GM12878 (cell line): ENCODE measurements at regions not wholly inside any gene's neighbourhood (a gene's known extent, or its start where the extent isn't known, plus 50 kb on each side); places are given as distances from the start of the nearest gene placed in this dataset.

Experiments used
- ATAC-seq: fragments of 200-7000 bp; cut with Tn5 transposase; 3 replicates; pipeline ENCODE4 v1.9.1; 2020; ENCODE audit warnings: mild to moderate bottlenecking, moderate library complexity
- BruUV-seq: library from RNA; stranded (reverse); fragments of 400-500 nt; replicated peaks from 2 replicates; lab custom pipeline; 2021; lab: Mats Ljungman, UMichigan
- CTCF ChIA-PET: fragments of 300-600 bp; sonication (Branson Sonifier 250); formaldehyde crosslinking; extraction: SDS; loops from one replicate; lab custom pipeline; 2021; ENCODE audit warnings: inconsistent platforms; lab: Yijun Ruan, JAX
- POLR2A ChIA-PET: fragments of 350-600 bp; formaldehyde crosslinking; extraction: SDS; loops from one replicate; lab custom pipeline; 2021; ENCODE audit warnings: inconsistent platforms; lab: Charles Lee
- RAD21 ChIA-PET: fragments of 300-600 bp; sonication (Branson Sonifier 250); formaldehyde crosslinking; loops from one replicate; lab custom pipeline; 2023; ENCODE audit warnings: antibody characterized with exemption; ENCODE audit not compliant: unreplicated experiment; lab: Charles Lee
- SMC1A ChIA-PET: fragments of 300-600 bp; sonication (Branson Sonifier 250); formaldehyde crosslinking; loops from one replicate; lab custom pipeline; 2023; ENCODE audit not compliant: unreplicated experiment, uncharacterized antibody; lab: Charles Lee
- DNase-seq: peaks from one replicate; pipeline ENCODE4 v3.0.0-alpha.2; 2011; ENCODE audit warnings: low read depth, low spot score
- FAIRE-seq: peaks from 3 replicates; lab custom pipeline; 2011; peaks lifted over from hg19 to GRCh38; lab: Jason Lieb, UNC
- H2AFZ ChIP-seq: 2 replicates; pipeline ENCODE4 v1.6.0; 2011; ENCODE audit warnings: low read depth, low read length, control low read depth; ENCODE audit not compliant: control insufficient read depth
- H3K27ac ChIP-seq: 2 replicates; pipeline ENCODE4 v1.5.1; 2011; ENCODE audit warnings: control low read depth; ENCODE audit not compliant: control insufficient read depth, insufficient read depth
- H3K27me3 ChIP-seq, 2 experiments: replicated peaks in 1 of 2; 2 replicates each; pipeline versions ENCODE4 v1.6.0 to v1.6.1; 2011; ENCODE audit warnings: low read length in 1 of 2; ENCODE audit not compliant: control insufficient read depth in 2 of 2, insufficient read depth in 2 of 2
- H3K36me3 ChIP-seq, 2 experiments: 2 replicates each; pipeline ENCODE4 v1.5.1; 2011; ENCODE audit warnings: low read length in 1 of 2; ENCODE audit not compliant: control insufficient read depth in 2 of 2, insufficient read depth in 2 of 2
- H3K4me1 ChIP-seq: 2 replicates; pipeline ENCODE4 v1.6.1; 2011; ENCODE audit warnings: mild to moderate bottlenecking, low read length, moderate library complexity, mixed read lengths; ENCODE audit not compliant: control insufficient read depth, insufficient read depth
- H3K4me2 ChIP-seq: 2 replicates; pipeline ENCODE4 v1.6.0; 2011; ENCODE audit warnings: control low read depth; ENCODE audit not compliant: control insufficient read depth, insufficient read depth
- H3K4me3 ChIP-seq: fragments of 200-600 bp; sonication (generic); 2 replicates; pipeline ENCODE4 v1.5.1; 2016
- H3K79me2 ChIP-seq: 2 replicates; pipeline ENCODE4 v1.6.0; 2011; ENCODE audit warnings: low read length; ENCODE audit not compliant: control insufficient read depth, insufficient read depth
- H3K9ac ChIP-seq: 2 replicates; pipeline ENCODE4 v1.8.0; 2011; ENCODE audit warnings: low read length, control low read depth, mixed read lengths; ENCODE audit not compliant: control insufficient read depth, insufficient read depth
- H3K9me3 ChIP-seq: replicated peaks from 3 replicates; pipeline ENCODE4 v1.5.1; 2011; ENCODE audit warnings: mild to moderate bottlenecking, low read length; ENCODE audit not compliant: control insufficient read depth, insufficient read depth
- H4K20me1 ChIP-seq: 2 replicates; pipeline ENCODE4 v1.6.0; 2011; ENCODE audit not compliant: control insufficient read depth, insufficient read depth
- CEBPB ChIP-seq, 2 experiments: fragments of 150-350 bp in 1 of 2; IDR thresholded peaks; 2 replicates each; pipeline ENCODE4 v1.6.1; 2012 to 2014; ENCODE audit warnings: low read depth in 2 of 2, low read length in 2 of 2, borderline replicate concordance in 1 of 2, inconsistent platforms in 1 of 2
- CHD1 ChIP-seq: IDR thresholded peaks from 2 replicates; pipeline ENCODE4 v1.6.1; 2012; ENCODE audit warnings: low read depth, low read length, improper control_type of control experiment
- CHD2 ChIP-seq: IDR thresholded peaks from 2 replicates; pipeline ENCODE4 v1.6.1; 2011; ENCODE audit warnings: low read depth, low read length, improper control_type of control experiment, borderline replicate concordance
- CREM ChIP-seq: IDR thresholded peaks from 2 replicates; pipeline ENCODE4 v1.6.1; 2014; ENCODE audit warnings: antibody characterized with exemption, low read depth
- HCFC1 ChIP-seq: fragments of 150-350 bp; IDR thresholded peaks from 2 replicates; pipeline ENCODE4 v1.6.1; 2014; ENCODE audit warnings: low read length
- HDAC2 ChIP-seq: fragments of 200-600 bp; sonication (generic); IDR thresholded peaks from 2 replicates; pipeline ENCODE4 v1.6.1; 2017
- HDGF ChIP-seq: fragments of 450-650 bp; IDR thresholded peaks from 2 replicates; pipeline ENCODE4 v1.6.1; 2016; ENCODE audit warnings: antibody characterized with exemption
- MTA3 ChIP-seq: IDR thresholded peaks from 2 replicates; pipeline ENCODE4 v1.6.1; 2012; ENCODE audit warnings: low read length, inconsistent platforms, borderline replicate concordance
- RUNX3 ChIP-seq: IDR thresholded peaks from 2 replicates; pipeline ENCODE4 v1.6.1; 2012; ENCODE audit warnings: low read length, inconsistent platforms
- SIN3A ChIP-seq: IDR thresholded peaks from 2 replicates; pipeline ENCODE4 v1.6.1; 2012; ENCODE audit warnings: low read depth, low read length, improper control_type of control experiment
- SMAD5 ChIP-seq: IDR thresholded peaks from 2 replicates; pipeline ENCODE4 v1.6.1; 2016; ENCODE audit warnings: antibody characterized with exemption, low read depth
- STAT3 ChIP-seq: IDR thresholded peaks from 2 replicates; pipeline ENCODE4 v1.6.1; 2011; ENCODE audit warnings: low read depth, low read length, improper control_type of control experiment
- TCF7 ChIP-seq: IDR thresholded peaks from 2 replicates; pipeline ENCODE4 v1.6.1; 2014; ENCODE audit warnings: antibody characterized with exemption, borderline replicate concordance
- ZNF384 ChIP-seq: IDR thresholded peaks from 2 replicates; pipeline ENCODE4 v1.6.1; 2012; ENCODE audit warnings: low read depth, mild to moderate bottlenecking, low read length, improper control_type of control experiment, borderline replicate concordance
- ZZZ3 ChIP-seq: IDR thresholded peaks from 2 replicates; pipeline ENCODE4 v1.6.1; 2011; ENCODE audit warnings: low read depth; ENCODE audit not compliant: control insufficient read depth, insufficient read length
- WGBS: methylation state at CpG from one replicate; pipeline ENCODE4 v1.1.6; 2016; ENCODE audit warnings: low lambda C conversion rate; ENCODE audit not compliant: insufficient replicate concordance, insufficient coverage; ENCODE audit errors: missing lambda C conversion rate; 5-methylcytosine and 5-hydroxymethylcytosine counted together
- in situ Hi-C: fragments of 300-500 bp; cut with MboI; formaldehyde crosslinking; loops from 9 replicates; pipeline ENCODE4 v1.14.3; 2018; ENCODE audit warnings: mixed read lengths
- intact Hi-C: fragments of 100-400 bp; cut with micrococcal nuclease; formaldehyde crosslinking; loops from one replicate; pipeline ENCODE4 v1.14.2; 2022; ENCODE audit not compliant: unreplicated experiment
- TF ChIP-seq, protein P1 (sequence below): fragments of 450-650 bp; formaldehyde crosslinking; IDR thresholded peaks from 2 replicates; pipeline ENCODE4 v1.4.0; 2022; ENCODE audit warnings: mild to moderate bottlenecking, moderate library complexity
- TF ChIP-seq, protein P2 (sequence below): fragments of 450-650 bp; IDR thresholded peaks from 2 replicates; pipeline ENCODE4 v1.6.1; 2018; ENCODE audit warnings: mild to moderate bottlenecking, low read depth, moderate library complexity; ENCODE audit not compliant: partially characterized antibody
- TF ChIP-seq, protein P3 (sequence below): fragments of 450-650 bp; IDR thresholded peaks from 2 replicates; pipeline ENCODE4 v1.6.1; 2016; ENCODE audit warnings: mild to moderate bottlenecking
- TF ChIP-seq, protein P4 (sequence below): IDR thresholded peaks from 2 replicates; pipeline ENCODE4 v1.6.1; 2011; ENCODE audit warnings: borderline replicate concordance, low read depth, mild to moderate bottlenecking, moderate library complexity, low read length; ENCODE audit not compliant: insufficient read depth, poor library complexity, severe bottlenecking

DNA sequence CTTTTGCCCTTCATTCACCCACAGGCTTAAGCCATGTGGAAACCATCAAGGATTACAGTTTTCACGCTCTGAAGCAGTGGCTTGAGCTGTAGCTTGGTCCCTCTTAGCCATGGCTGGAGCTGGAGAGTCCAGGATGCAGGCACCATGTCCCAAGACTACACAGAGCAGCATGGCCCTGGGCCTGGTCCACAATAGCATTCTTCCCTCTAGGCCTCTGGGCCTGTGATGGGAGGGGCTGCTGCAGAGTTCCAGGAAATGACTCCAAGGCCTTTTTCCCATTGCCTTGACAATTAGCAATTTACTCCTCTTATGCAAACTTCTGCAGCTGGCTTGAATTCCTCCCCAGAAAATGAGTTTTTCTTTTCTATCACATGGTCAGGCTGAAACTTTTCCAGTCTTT, 211.3 kb downstream of the RERGL start:
- H2AFZ ChIP-seq: no peak overlapping the region
- no peaks in the 10 kb centered on the region for H3K9me3 ChIP-seq
- intact Hi-C loops: no loop called here
- TF ChIP-seq, protein P1, sequence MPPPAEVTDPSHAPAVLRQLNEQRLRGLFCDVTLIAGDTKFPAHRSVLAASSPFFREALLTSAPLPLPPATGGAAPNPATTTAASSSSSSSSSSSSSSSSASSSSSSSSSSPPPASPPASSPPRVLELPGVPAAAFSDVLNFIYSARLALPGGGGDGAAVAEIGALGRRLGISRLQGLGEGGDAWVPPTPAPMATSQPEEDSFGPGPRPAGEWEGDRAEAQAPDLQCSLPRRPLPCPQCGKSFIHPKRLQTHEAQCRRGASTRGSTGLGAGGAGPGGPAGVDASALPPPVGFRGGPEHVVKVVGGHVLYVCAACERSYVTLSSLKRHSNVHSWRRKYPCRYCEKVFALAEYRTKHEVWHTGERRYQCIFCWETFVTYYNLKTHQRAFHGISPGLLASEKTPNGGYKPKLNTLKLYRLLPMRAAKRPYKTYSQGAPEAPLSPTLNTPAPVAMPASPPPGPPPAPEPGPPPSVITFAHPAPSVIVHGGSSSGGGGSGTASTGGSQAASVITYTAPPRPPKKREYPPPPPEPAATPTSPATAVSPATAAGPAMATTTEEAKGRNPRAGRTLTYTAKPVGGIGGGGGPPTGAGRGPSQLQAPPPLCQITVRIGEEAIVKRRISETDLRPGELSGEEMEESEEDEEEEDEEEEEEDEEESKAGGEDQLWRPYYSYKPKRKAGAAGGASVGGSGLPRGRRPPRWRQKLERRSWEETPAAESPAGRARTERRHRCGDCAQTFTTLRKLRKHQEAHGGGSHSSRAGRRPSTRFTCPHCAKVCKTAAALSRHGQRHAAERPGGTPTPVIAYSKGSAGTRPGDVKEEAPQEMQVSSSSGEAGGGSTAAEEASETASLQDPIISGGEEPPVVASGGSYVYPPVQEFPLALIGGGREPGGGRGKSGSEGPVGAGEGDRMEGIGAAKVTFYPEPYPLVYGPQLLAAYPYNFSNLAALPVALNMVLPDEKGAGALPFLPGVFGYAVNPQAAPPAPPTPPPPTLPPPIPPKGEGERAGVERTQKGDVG (CRISPR knock-in tag): no peak
- no peak for TF ChIP-seq CHD1
- TF ChIP-seq CEBPB (IDR thresholded peaks at IDR 0.05; ENCODE audit: borderline replicate concordance in 1 of 2, low read depth in 2 of 2, low read length in 2 of 2): no peak
- no peak for TF ChIP-seq STAT3
- no peak for TF ChIP-seq CREM
- no peak for TF ChIP-seq ZZZ3
- no peak for TF ChIP-seq HDAC2
- TF ChIP-seq ZNF384: no peak
- no peak for TF ChIP-seq HCFC1
- no peak for TF ChIP-seq RUNX3
- TF ChIP-seq, protein P2, sequence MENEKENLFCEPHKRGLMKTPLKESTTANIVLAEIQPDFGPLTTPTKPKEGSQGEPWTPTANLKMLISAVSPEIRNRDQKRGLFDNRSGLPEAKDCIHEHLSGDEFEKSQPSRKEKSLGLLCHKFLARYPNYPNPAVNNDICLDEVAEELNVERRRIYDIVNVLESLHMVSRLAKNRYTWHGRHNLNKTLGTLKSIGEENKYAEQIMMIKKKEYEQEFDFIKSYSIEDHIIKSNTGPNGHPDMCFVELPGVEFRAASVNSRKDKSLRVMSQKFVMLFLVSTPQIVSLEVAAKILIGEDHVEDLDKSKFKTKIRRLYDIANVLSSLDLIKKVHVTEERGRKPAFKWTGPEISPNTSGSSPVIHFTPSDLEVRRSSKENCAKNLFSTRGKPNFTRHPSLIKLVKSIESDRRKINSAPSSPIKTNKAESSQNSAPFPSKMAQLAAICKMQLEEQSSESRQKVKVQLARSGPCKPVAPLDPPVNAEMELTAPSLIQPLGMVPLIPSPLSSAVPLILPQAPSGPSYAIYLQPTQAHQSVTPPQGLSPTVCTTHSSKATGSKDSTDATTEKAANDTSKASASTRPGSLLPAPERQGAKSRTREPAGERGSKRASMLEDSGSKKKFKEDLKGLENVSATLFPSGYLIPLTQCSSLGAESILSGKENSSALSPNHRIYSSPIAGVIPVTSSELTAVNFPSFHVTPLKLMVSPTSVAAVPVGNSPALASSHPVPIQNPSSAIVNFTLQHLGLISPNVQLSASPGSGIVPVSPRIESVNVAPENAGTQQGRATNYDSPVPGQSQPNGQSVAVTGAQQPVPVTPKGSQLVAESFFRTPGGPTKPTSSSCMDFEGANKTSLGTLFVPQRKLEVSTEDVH: no peak
- no peak for TF ChIP-seq HDGF
- TF ChIP-seq SIN3A: no peak
- no peak for TF ChIP-seq CHD2
- TF ChIP-seq, protein P3, sequence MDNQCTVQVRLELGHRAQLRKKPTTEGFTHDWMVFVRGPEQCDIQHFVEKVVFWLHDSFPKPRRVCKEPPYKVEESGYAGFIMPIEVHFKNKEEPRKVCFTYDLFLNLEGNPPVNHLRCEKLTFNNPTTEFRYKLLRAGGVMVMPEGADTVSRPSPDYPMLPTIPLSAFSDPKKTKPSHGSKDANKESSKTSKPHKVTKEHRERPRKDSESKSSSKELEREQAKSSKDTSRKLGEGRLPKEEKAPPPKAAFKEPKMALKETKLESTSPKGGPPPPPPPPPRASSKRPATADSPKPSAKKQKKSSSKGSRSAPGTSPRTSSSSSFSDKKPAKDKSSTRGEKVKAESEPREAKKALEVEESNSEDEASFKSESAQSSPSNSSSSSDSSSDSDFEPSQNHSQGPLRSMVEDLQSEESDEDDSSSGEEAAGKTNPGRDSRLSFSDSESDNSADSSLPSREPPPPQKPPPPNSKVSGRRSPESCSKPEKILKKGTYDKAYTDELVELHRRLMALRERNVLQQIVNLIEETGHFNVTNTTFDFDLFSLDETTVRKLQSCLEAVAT: no peak
- TF ChIP-seq MTA3: no peak
- TF ChIP-seq, protein P4, sequence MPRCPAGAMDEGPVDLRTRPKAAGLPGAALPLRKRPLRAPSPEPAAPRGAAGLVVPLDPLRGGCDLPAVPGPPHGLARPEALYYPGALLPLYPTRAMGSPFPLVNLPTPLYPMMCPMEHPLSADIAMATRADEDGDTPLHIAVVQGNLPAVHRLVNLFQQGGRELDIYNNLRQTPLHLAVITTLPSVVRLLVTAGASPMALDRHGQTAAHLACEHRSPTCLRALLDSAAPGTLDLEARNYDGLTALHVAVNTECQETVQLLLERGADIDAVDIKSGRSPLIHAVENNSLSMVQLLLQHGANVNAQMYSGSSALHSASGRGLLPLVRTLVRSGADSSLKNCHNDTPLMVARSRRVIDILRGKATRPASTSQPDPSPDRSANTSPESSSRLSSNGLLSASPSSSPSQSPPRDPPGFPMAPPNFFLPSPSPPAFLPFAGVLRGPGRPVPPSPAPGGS: no peak
- no peak for TF ChIP-seq TCF7
- no peak for TF ChIP-seq SMAD5
- no peaks in the 10 kb centered on the region for H3K79me2 ChIP-seq
- no peak overlapping the region for H3K9ac ChIP-seq
- no peak overlapping the region for H3K4me2 ChIP-seq
- DNase-seq (no peak), FAIRE-seq (no peak), ATAC-seq (no peak)
- H3K4me1 ChIP-seq: no peaks in the 10 kb centered on the region
- ChIA-PET POLR2A (no interaction called here), SMC1A (no interaction called here), RAD21 (no interaction called here), CTCF (no interaction called here)
- no peak overlapping the region for H3K4me3 ChIP-seq
- H3K36me3 ChIP-seq: no peaks in the 10 kb centered on the region
- in situ Hi-C loops: no loop called here
- 0% methylated on average over 1 of the region's 1 CpG for WGBS
- no peaks in the 10 kb centered on the region for H3K27me3 ChIP-seq
- no peak overlapping the region for H3K27ac ChIP-seq
- no TSS peak for BruUV-seq
- no peaks in the 10 kb centered on the region for H4K20me1 ChIP-seq
